ENCODE measurements at regions not wholly inside any gene's neighbourhood (a gene's known extent, or its start where the extent isn't known, plus 50 kb on each side); places are given as distances from the start of the nearest gene placed in this dataset.

- TF ChIP-seq REST (IDR thresholded peaks at IDR 0.05; ENCODE audit: insufficient replicate concordance, low read depth) = no peak
- TF ChIP-seq POLR2AphosphoS5 (IDR thresholded peaks at IDR 0.05; ENCODE audit: low read depth) = no peak
- TF ChIP-seq CTCF (IDR thresholded peaks at IDR 0.05; ENCODE audit: insufficient read depth, low read length) = no peak
- TF ChIP-seq SPI1 (IDR thresholded peaks at IDR 0.05; ENCODE audit: borderline replicate concordance, low read depth) = no peak
- TF ChIP-seq GABPA (IDR thresholded peaks at IDR 0.05; ENCODE audit: low read depth) = no peak
- Histone ChIP-seq H3K4me3 (replicated peaks; ENCODE audit: insufficient read depth, low read length) (no peak overlapping the region), H3K27ac (replicated peaks) (no peak overlapping the region), H3K27me3 (ENCODE audit: insufficient read depth, poor library complexity, severe bottlenecking) (no peaks in the 10 kb centered on the region)
- no peak for DNase-seq (ENCODE audit: low read depth in 1 of 2, low spot score in 1 of 2)
Measured at GRCh38 chr6:15864038-15864707, 201.3 kb upstream of the DTNBP1 start.

- Histone ChIP-seq H3K27me3 (ENCODE audit: insufficient read depth, poor library complexity, severe bottlenecking) (no peaks in the 10 kb centered on the region), H3K27ac (replicated peaks) (no peak overlapping the region), H3K4me3 (replicated peaks; ENCODE audit: insufficient read depth, low read length) (no peak overlapping the region)
- DNase-seq (ENCODE audit: low read depth in 1 of 2, low spot score in 1 of 2) = no peak
- TF ChIP-seq CTCF (IDR thresholded peaks at IDR 0.05; ENCODE audit: insufficient read depth, low read length) (no peak), REST (IDR thresholded peaks at IDR 0.05; ENCODE audit: insufficient replicate concordance, low read depth) (no peak), POLR2AphosphoS5 (IDR thresholded peaks at IDR 0.05; ENCODE audit: low read depth) (no peak), GABPA (IDR thresholded peaks at IDR 0.05; ENCODE audit: low read depth) (no peak), SPI1 (IDR thresholded peaks at IDR 0.05; ENCODE audit: borderline replicate concordance, low read depth) (no peak)
Measured at GRCh38 chr6:15862810-15863209, 200.0 kb upstream of the DTNBP1 start.

- TF ChIP-seq SPI1 (IDR thresholded peaks at IDR 0.05; ENCODE audit: borderline replicate concordance, low read depth) = no peak
- no peak for TF ChIP-seq POLR2AphosphoS5 (IDR thresholded peaks at IDR 0.05; ENCODE audit: low read depth)
- Histone ChIP-seq H3K27me3 (ENCODE audit: insufficient read depth, poor library complexity, severe bottlenecking) (no peaks in the 10 kb centered on the region), H3K4me3 (replicated peaks; ENCODE audit: insufficient read depth, low read length) (no peak overlapping the region), H3K27ac (replicated peaks) (no peak overlapping the region)
- DNase-seq (ENCODE audit: low read depth in 1 of 2, low spot score in 1 of 2) = no peak
Measured at GRCh38 chr6:15861486-15861885, 198.7 kb upstream of the DTNBP1 start.

- no peak for TF ChIP-seq SPI1 (IDR thresholded peaks at IDR 0.05; ENCODE audit: borderline replicate concordance, low read depth)
- TF ChIP-seq CTCF (IDR thresholded peaks at IDR 0.05; ENCODE audit: insufficient read depth, low read length) = no peak
- TF ChIP-seq POLR2AphosphoS5 (IDR thresholded peaks at IDR 0.05; ENCODE audit: low read depth) = no peak
- TF ChIP-seq GABPA (IDR thresholded peaks at IDR 0.05; ENCODE audit: low read depth) = no peak
- Histone ChIP-seq H3K27ac (replicated peaks) (no peak overlapping the region), H3K27me3 (ENCODE audit: insufficient read depth, poor library complexity, severe bottlenecking) (no peaks in the 10 kb centered on the region), H3K4me3 (replicated peaks; ENCODE audit: insufficient read depth, low read length) (no peak overlapping the region)
- no peak for DNase-seq (ENCODE audit: low read depth in 1 of 2, low spot score in 1 of 2)
Measured at GRCh38 chr6:15854826-15855710, 192.2 kb upstream of the DTNBP1 start.

All from HL-60 (cell line).